ENCODE measurements at regions not wholly inside any gene's neighbourhood (a gene's known extent, or its start where the extent isn't known, plus 50 kb on each side); places are given as distances from the start of the nearest gene placed in this dataset.

- H4K12ac ChIP-seq (ENCODE audit: low read depth, low read length) = no peak overlapping the region
- no peak overlapping the region for H3K23ac ChIP-seq (ENCODE audit: low read length)
- H3K79me2 ChIP-seq (ENCODE audit: control insufficient read depth, insufficient read depth, low read length, poor library complexity) = peaks cover 14% of the 10 kb centered on the region
- peak overlapping the region; percentile 90 for H3K18ac ChIP-seq (ENCODE audit: low read length)
- H3K27me3 ChIP-seq (ENCODE audit: insufficient read depth, low read length) = peaks cover 3% of the 10 kb centered on the region
- peak overlapping the region; percentile 93 for H2BK12ac ChIP-seq (ENCODE audit: low read length)
- H3K27ac ChIP-seq (ENCODE audit: low read depth, low read length) = no peak overlapping the region
- peaks cover 23% of the 10 kb centered on the region for H3K79me1 ChIP-seq (ENCODE audit: low read length)
- H3K4me3 ChIP-seq (ENCODE audit: low read depth, low read length) = peak overlapping the region; percentile 76
- peak overlapping the region; percentile 94 for H2AFZ ChIP-seq (ENCODE audit: insufficient read depth, low read length, poor library complexity)
- peak overlapping the region; percentile 99 for H3K4me2 ChIP-seq (ENCODE audit: low read length)
- H3K36me3 ChIP-seq (ENCODE audit: control insufficient read depth in 1 of 2, insufficient read depth in 2 of 2, low read length in 2 of 2) = no peaks in the 10 kb centered on the region
- H2BK5ac ChIP-seq (ENCODE audit: low read depth, low read length, poor library complexity) = no peak overlapping the region
- H2AK5ac ChIP-seq (ENCODE audit: low read length) = peak overlapping the region; percentile 53
- H3K9ac ChIP-seq (ENCODE audit: low read length) = no peak overlapping the region
- H3K14ac ChIP-seq (ENCODE audit: low read length) = peak overlapping the region; percentile 89
- peak overlapping the region; percentile 96 for H4K8ac ChIP-seq (ENCODE audit: low read depth, low read length)
- H3K9me3 ChIP-seq (ENCODE audit: insufficient read depth, low read depth, low read length) = no peaks in the 10 kb centered on the region
- no CpG with 5 or more reads among the region's 10 CpGs for WGBS (ENCODE audit: extremely low coverage, insufficient coverage, insufficient read length)
- H4K91ac ChIP-seq (ENCODE audit: low read depth, low read length) = peak overlapping the region; percentile 97
- peak overlapping the region; percentile 93 for H2BK120ac ChIP-seq (ENCODE audit: insufficient read depth, low read length, poor library complexity)
- no peak for DNase-seq
- peaks cover 8 to 17% of the 10 kb centered on the region in 2 experiments for H3K4me1 ChIP-seq (ENCODE audit: control insufficient read depth in 1 of 2, insufficient read depth in 2 of 2, low read length in 2 of 2)
- peak overlapping the region; percentile 65 for H3K4ac ChIP-seq (ENCODE audit: low read depth, low read length)
Observed at GRCh38 chr6:21663966-21664313, 70.4 kb downstream of the SOX4 start.

DNA sequence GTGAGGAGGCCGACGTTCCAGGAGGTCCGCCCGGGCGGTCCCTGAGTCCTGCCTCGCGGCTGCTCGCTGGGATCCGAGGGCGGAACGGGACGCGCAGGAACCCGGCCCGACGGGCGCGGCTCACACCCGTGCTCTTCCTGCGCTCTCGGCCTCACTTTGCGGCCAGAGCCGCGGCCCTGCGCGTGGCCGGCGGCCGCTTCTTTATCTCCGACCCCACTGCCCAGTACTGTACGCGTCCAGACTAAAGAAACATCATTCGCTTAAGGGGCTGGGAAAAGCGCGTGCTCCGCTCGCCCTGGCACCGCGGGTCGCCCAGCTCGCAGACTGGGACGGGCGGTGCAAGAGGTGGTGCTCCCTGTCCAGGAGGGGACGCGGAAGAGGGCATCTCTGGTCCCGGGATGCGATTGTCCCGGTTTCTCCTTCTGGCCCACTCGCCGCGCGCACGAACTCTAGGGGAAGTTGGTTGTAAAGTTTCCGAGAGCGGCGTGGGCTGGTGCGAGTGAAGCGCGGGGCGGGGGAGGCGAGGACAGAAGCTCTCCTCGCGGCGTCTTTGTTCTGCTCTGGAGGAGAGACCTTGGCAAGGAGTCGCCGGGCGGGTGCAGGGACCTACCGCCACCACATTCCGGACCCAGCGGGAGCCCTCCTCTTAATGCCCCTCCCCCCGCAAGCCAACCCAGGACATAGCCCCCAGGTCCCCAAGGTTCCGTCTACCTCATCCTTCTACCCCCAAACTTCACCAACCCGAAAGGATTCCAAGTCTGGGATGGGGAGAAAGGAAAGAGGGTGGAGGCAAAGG is 71.0 kb downstream of the SOX4 start:
- Histone ChIP-seq H3K14ac (ENCODE audit: low read length) (peak overlapping the region; percentile 89), H3K9ac (ENCODE audit: low read length) (peak overlapping the region; percentile 78), H4K8ac (ENCODE audit: low read depth, low read length) (peak overlapping the region; percentile 96), H2BK5ac (ENCODE audit: low read depth, low read length, poor library complexity) (peak overlapping the region; percentile 58), H2BK120ac (ENCODE audit: insufficient read depth, low read length, poor library complexity) (peak overlapping the region; percentile 93), H2AFZ (ENCODE audit: insufficient read depth, low read length, poor library complexity) (peak overlapping the region; percentile 94), H3K9me3 (ENCODE audit: insufficient read depth, low read depth, low read length) (no peaks in the 10 kb centered on the region), H3K79me2 (ENCODE audit: control insufficient read depth, insufficient read depth, low read length, poor library complexity) (peaks cover 14% of the 10 kb centered on the region), H3K36me3 (ENCODE audit: control insufficient read depth in 1 of 2, insufficient read depth in 2 of 2, low read length in 2 of 2) (no peaks in the 10 kb centered on the region), H3K27me3 (ENCODE audit: insufficient read depth, low read length) (peaks cover 3% of the 10 kb centered on the region), H3K23ac (ENCODE audit: low read length) (no peak overlapping the region), H4K12ac (ENCODE audit: low read depth, low read length) (peak overlapping the region; percentile 71), H3K4me3 (ENCODE audit: low read depth, low read length) (peak overlapping the region; percentile 76), H2BK12ac (ENCODE audit: low read length) (peak overlapping the region; percentile 93), H3K27ac (ENCODE audit: low read depth, low read length) (no peak overlapping the region), H3K79me1 (ENCODE audit: low read length) (peaks cover 23% of the 10 kb centered on the region), H4K91ac (ENCODE audit: low read depth, low read length) (peak overlapping the region; percentile 97), H3K4me2 (ENCODE audit: low read length) (peak overlapping the region; percentile 99), H3K4me1 (ENCODE audit: control insufficient read depth in 1 of 2, insufficient read depth in 2 of 2, low read length in 2 of 2) (peaks cover 8 to 17% of the 10 kb centered on the region in 2 experiments), H2AK5ac (ENCODE audit: low read length) (peak overlapping the region; percentile 53), H3K18ac (ENCODE audit: low read length) (peak overlapping the region; percentile 90), H3K4ac (ENCODE audit: low read depth, low read length) (peak overlapping the region; percentile 65)
- no CpG with 5 or more reads among the region's 73 CpGs for WGBS (ENCODE audit: extremely low coverage, insufficient coverage, insufficient read length)
- peak; percentile 25 to 40 for DNase-seq

DNA sequence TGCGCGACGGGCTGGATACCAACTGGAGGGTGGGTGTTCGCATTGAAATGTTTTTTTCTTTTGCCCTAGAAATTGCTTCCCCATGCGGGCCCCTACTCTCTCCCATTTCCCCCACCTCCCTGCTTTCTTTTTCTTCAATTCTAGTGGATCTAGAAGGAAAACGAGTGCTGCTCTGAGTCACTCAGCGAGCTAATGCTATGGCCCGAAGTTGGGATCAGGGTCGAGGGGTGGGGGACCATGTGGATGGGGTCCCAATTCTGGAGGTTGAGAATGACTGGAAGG is 71.5 kb downstream of the SOX4 start:
- H3K9me3 ChIP-seq (ENCODE audit: insufficient read depth, low read depth, low read length) = no peaks in the 10 kb centered on the region
- no peaks in the 10 kb centered on the region for H3K36me3 ChIP-seq (ENCODE audit: control insufficient read depth in 1 of 2, insufficient read depth in 2 of 2, low read length in 2 of 2)
- H2BK12ac ChIP-seq (ENCODE audit: low read length) = peak overlapping the region; percentile 93
- H2AFZ ChIP-seq (ENCODE audit: insufficient read depth, low read length, poor library complexity) = no peak overlapping the region
- H3K4me2 ChIP-seq (ENCODE audit: low read length) = peak overlapping the region; percentile 99
- peak overlapping the region; percentile 93 for H2BK120ac ChIP-seq (ENCODE audit: insufficient read depth, low read length, poor library complexity)
- H3K9ac ChIP-seq (ENCODE audit: low read length) = no peak overlapping the region
- no peak overlapping the region for H3K23ac ChIP-seq (ENCODE audit: low read length)
- H3K4me1 ChIP-seq (ENCODE audit: control insufficient read depth in 1 of 2, insufficient read depth in 2 of 2, low read length in 2 of 2) = peaks cover 8 to 17% of the 10 kb centered on the region in 2 experiments
- DNase-seq = peak in 1 of 2 donors; percentile 11
- peaks cover 3% of the 10 kb centered on the region for H3K27me3 ChIP-seq (ENCODE audit: insufficient read depth, low read length)
- H3K79me2 ChIP-seq (ENCODE audit: control insufficient read depth, insufficient read depth, low read length, poor library complexity) = peaks cover 14% of the 10 kb centered on the region
- peak overlapping the region; percentile 3 for H2AK5ac ChIP-seq (ENCODE audit: low read length)
- H3K4me3 ChIP-seq (ENCODE audit: low read depth, low read length) = peak overlapping the region; percentile 76
- no peak overlapping the region for H3K27ac ChIP-seq (ENCODE audit: low read depth, low read length)
- H4K12ac ChIP-seq (ENCODE audit: low read depth, low read length) = peak overlapping the region; percentile 0
- peak overlapping the region; percentile 31 for H3K4ac ChIP-seq (ENCODE audit: low read depth, low read length)
- peak overlapping the region; percentile 26 for H3K18ac ChIP-seq (ENCODE audit: low read length)
- H4K8ac ChIP-seq (ENCODE audit: low read depth, low read length) = peak overlapping the region; percentile 96
- H4K91ac ChIP-seq (ENCODE audit: low read depth, low read length) = peak overlapping the region; percentile 97
- H2BK5ac ChIP-seq (ENCODE audit: low read depth, low read length, poor library complexity) = no peak overlapping the region
- peak overlapping the region; percentile 89 for H3K14ac ChIP-seq (ENCODE audit: low read length)
- H3K79me1 ChIP-seq (ENCODE audit: low read length) = peaks cover 23% of the 10 kb centered on the region
- WGBS (ENCODE audit: extremely low coverage, insufficient coverage, insufficient read length) = no CpG with 5 or more reads among the region's 9 CpGs

- Histone ChIP-seq H3K4me1 (ENCODE audit: control insufficient read depth in 1 of 2, insufficient read depth in 2 of 2, low read length in 2 of 2) (peaks cover 8 to 17% of the 10 kb centered on the region in 2 experiments), H4K91ac (ENCODE audit: low read depth, low read length) (peak overlapping the region; percentile 97), H3K23ac (ENCODE audit: low read length) (no peak overlapping the region), H3K4me3 (ENCODE audit: low read depth, low read length) (peak overlapping the region; percentile 72), H2AFZ (ENCODE audit: insufficient read depth, low read length, poor library complexity) (peak overlapping the region; percentile 39), H2BK5ac (ENCODE audit: low read depth, low read length, poor library complexity) (peak overlapping the region; percentile 49), H3K27me3 (ENCODE audit: insufficient read depth, low read length) (peaks cover 3% of the 10 kb centered on the region), H3K14ac (ENCODE audit: low read length) (peak overlapping the region; percentile 85), H3K4me2 (ENCODE audit: low read length) (peak overlapping the region; percentile 99), H3K9ac (ENCODE audit: low read length) (peak overlapping the region; percentile 76), H3K79me2 (ENCODE audit: control insufficient read depth, insufficient read depth, low read length, poor library complexity) (peaks cover 14% of the 10 kb centered on the region), H4K12ac (ENCODE audit: low read depth, low read length) (peak overlapping the region; percentile 51), H2BK120ac (ENCODE audit: insufficient read depth, low read length, poor library complexity) (peak overlapping the region; percentile 13), H3K18ac (ENCODE audit: low read length) (peak overlapping the region; percentile 72), H3K4ac (ENCODE audit: low read depth, low read length) (peak overlapping the region; percentile 51), H3K27ac (ENCODE audit: low read depth, low read length) (no peak overlapping the region), H3K79me1 (ENCODE audit: low read length) (peaks cover 23% of the 10 kb centered on the region), H3K36me3 (ENCODE audit: control insufficient read depth in 1 of 2, insufficient read depth in 2 of 2, low read length in 2 of 2) (no peaks in the 10 kb centered on the region), H2BK12ac (ENCODE audit: low read length) (peak overlapping the region; percentile 93), H3K9me3 (ENCODE audit: insufficient read depth, low read depth, low read length) (no peaks in the 10 kb centered on the region), H4K8ac (ENCODE audit: low read depth, low read length) (peak overlapping the region; percentile 44), H2AK5ac (ENCODE audit: low read length) (peak overlapping the region; percentile 3)
- DNase-seq = no peak
- no CpG with 5 or more reads among the region's 37 CpGs for WGBS (ENCODE audit: extremely low coverage, insufficient coverage, insufficient read length)
Observed at GRCh38 chr6:21665392-21666200, 72.0 kb downstream of the SOX4 start.

Data from trophoblast cell (in vitro differentiated cells and primary cell).